NB4 (cell line): ENCODE measurements at regions not wholly inside any gene's neighbourhood (a gene's known extent, or its start where the extent isn't known, plus 50 kb on each side); places are given as distances from the start of the nearest gene placed in this dataset.

Source experiments
- CTCF ChIP-seq: IDR thresholded peaks from one replicate; pipeline ENCODE4 v1.5.1; 2012; ENCODE audit warnings: low read depth, low read length
- MAX ChIP-seq: IDR thresholded peaks from 2 replicates; pipeline ENCODE4 v1.6.1; 2011; ENCODE audit warnings: low read depth, low read length
- POLR2A ChIP-seq: IDR thresholded peaks from 2 replicates; pipeline ENCODE4 v1.6.1; 2011; ENCODE audit warnings: mild to moderate bottlenecking; ENCODE audit not compliant: insufficient read length; ENCODE audit errors: extremely low read depth

GRCh38 chr3:166171695-166172094 is 334.5 kb upstream of the BCHE start:
- TF ChIP-seq CTCF (no peak), POLR2A (no peak), MAX (no peak)
